ENCODE measurements at regions not wholly inside any gene's neighbourhood (a gene's known extent, or its start where the extent isn't known, plus 50 kb on each side); places are given as distances from the start of the nearest gene placed in this dataset.

DNA sequence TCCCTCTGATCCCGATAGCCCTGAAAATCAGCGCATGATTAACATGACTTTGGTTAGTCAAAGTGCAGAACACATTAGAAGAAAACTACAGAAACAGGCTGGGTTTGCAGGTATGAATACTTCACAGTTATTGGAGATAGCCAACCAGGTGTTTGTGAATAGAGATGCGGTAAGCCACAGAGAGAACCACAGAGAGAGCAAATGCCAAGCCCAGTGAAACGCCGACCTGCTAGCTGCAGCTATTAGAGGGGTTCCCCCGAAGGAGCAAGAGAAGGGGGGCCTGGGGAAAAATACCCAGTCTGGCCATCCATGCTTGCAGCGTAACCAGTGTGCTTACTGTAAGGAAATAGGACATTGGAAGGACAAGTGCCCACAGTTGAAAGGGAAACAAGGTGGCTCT lies 523.9 kb upstream of the CNTN3 start:
- H3K9me3 Mint-ChIP-seq (ENCODE audit: low read depth) = peaks cover 17% of the 10 kb centered on the region
- TF ChIP-seq CTCF (IDR thresholded peaks at IDR 0.05; ENCODE audit: unreplicated experiment) = no peak
- no peak for DNase-seq (ENCODE audit: low spot score, unreplicated experiment)

DNA sequence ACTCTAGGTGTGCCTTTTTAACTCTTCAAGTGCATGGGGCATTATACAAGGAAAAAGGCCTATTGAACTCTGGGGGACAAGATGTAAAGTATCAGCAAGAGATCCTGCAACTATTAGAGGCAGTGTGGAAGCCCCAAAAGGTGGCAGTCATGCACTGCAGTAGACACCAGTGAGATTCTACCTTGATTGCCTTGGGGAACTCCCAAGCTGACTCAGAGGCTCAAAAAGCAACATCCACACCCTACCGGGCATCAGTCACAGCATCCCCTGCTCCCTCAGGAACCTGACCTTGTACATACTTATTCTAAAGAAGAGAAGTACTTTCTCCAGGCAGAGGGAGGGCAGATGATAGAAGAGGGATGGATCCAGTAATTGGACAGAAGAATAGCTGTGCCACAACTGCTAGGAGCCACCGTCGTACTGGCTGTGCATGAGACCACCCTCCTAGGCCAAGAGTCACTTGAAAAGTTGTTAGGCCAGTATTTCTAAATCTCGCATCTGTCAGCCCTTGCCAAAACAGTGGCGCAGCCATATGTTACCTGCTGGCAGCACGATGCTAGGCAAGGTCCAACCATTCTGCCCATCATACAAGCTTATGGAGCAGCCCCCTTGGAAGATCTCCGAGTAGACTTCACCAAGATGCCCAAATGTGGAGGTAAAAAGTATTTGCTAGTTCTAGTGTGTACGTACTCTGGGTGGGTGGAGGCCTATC lies 523.1 kb upstream of the FRG2C start:
- H3K27me3 Mint-ChIP-seq = no peaks in the 10 kb centered on the region
- peaks cover 19% of the 10 kb centered on the region for H3K9me3 Mint-ChIP-seq (ENCODE audit: low read depth)
- no peak overlapping the region for H3K27ac Mint-ChIP-seq
- H3K4me1 Mint-ChIP-seq (ENCODE audit: low read depth) = no peaks in the 10 kb centered on the region
- DNase-seq (ENCODE audit: low spot score, unreplicated experiment) = no peak
- no peak for TF ChIP-seq CTCF (IDR thresholded peaks at IDR 0.05; ENCODE audit: unreplicated experiment)
- H3K36me3 Mint-ChIP-seq (ENCODE audit: insufficient read depth) = no peaks in the 10 kb centered on the region
- H3K4me3 Mint-ChIP-seq (ENCODE audit: low read depth) = no peak overlapping the region

More for the DNA sequence above, 523.9 kb upstream of the CNTN3 start:
- Mint-ChIP-seq H3K4me1 (ENCODE audit: low read depth) (no peaks in the 10 kb centered on the region), H3K27me3 (no peaks in the 10 kb centered on the region), H3K4me3 (ENCODE audit: low read depth) (no peak overlapping the region), H3K36me3 (ENCODE audit: insufficient read depth) (peaks cover 1% of the 10 kb centered on the region), H3K27ac (no peak overlapping the region)

- peaks cover 8% of the 10 kb centered on the region for H3K9me3 Mint-ChIP-seq (ENCODE audit: low read depth)
- no peaks in the 10 kb centered on the region for H3K27me3 Mint-ChIP-seq
- no peaks in the 10 kb centered on the region for H3K4me1 Mint-ChIP-seq (ENCODE audit: low read depth)
- H3K27ac Mint-ChIP-seq = no peak overlapping the region
- H3K4me3 Mint-ChIP-seq (ENCODE audit: low read depth) = no peak overlapping the region
- no peaks in the 10 kb centered on the region for H3K36me3 Mint-ChIP-seq (ENCODE audit: insufficient read depth)
- no peak for TF ChIP-seq CTCF (IDR thresholded peaks at IDR 0.05; ENCODE audit: unreplicated experiment)
- no peak for DNase-seq (ENCODE audit: low spot score, unreplicated experiment)
Observed at GRCh38 chr3:75144406-75144805, 519.7 kb upstream of the FRG2C start.

GRCh38 chr3:75171630-75172230 lies 492.4 kb upstream of the FRG2C start:
- Mint-ChIP-seq H3K9me3 (ENCODE audit: low read depth) (no peaks in the 10 kb centered on the region), H3K4me1 (ENCODE audit: low read depth) (no peaks in the 10 kb centered on the region), H3K36me3 (ENCODE audit: insufficient read depth) (no peaks in the 10 kb centered on the region), H3K27ac (no peak overlapping the region), H3K27me3 (no peaks in the 10 kb centered on the region), H3K4me3 (ENCODE audit: low read depth) (no peak overlapping the region)
- no peak for DNase-seq (ENCODE audit: low spot score, unreplicated experiment)
- TF ChIP-seq CTCF (IDR thresholded peaks at IDR 0.05; ENCODE audit: unreplicated experiment) = peak; percentile 69

DNA sequence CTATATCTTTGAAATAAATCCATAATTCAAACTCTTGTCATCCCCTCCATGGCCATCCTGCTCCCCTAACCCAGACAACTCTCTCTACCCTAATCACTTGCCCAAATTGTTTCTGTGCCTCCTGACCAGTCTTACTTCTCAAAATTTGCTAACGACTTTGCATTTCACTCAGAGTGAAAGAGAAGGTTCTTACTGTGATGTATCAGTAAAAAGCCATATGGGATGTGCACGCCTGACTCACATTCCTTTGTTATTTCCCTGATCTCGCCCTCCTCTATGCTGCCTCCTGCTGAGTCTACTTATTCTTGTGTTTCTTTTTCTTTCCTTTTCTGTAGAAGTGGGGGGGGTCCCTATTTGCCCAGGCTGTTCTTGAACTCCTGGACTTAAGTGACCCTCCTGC lies 487.2 kb upstream of the FRG2C start:
- H3K36me3 Mint-ChIP-seq (ENCODE audit: insufficient read depth) = no peaks in the 10 kb centered on the region
- H3K9me3 Mint-ChIP-seq (ENCODE audit: low read depth) = no peaks in the 10 kb centered on the region
- DNase-seq (ENCODE audit: low spot score, unreplicated experiment) = no peak
- TF ChIP-seq CTCF (IDR thresholded peaks at IDR 0.05; ENCODE audit: unreplicated experiment) = no peak
- no peak overlapping the region for H3K27ac Mint-ChIP-seq
- no peak overlapping the region for H3K4me3 Mint-ChIP-seq (ENCODE audit: low read depth)
- no peaks in the 10 kb centered on the region for H3K4me1 Mint-ChIP-seq (ENCODE audit: low read depth)
- H3K27me3 Mint-ChIP-seq = no peaks in the 10 kb centered on the region
